Suppressor macrophage treated with lipopolysaccharide for 1 hour (primary cell): ENCODE measurements at regions not wholly inside any gene's neighbourhood (a gene's known extent, or its start where the extent isn't known, plus 50 kb on each side); places are given as distances from the start of the nearest gene placed in this dataset.
"Not testable (repeated sequence)": the region's sequence is repeated elsewhere in the genome, so short reads cannot be mapped to it uniquely, and the experiment has no call there.

ENCODE experiments used
- DNase-seq, 3 donors: peaks; one replicate each; pipeline ENCODE4 v3.0.0-alpha.2; 2020 to 2022

GRCh38 chr16:5309946-5310611 is 212.5 kb upstream of the EEF2KMT start:
- no peak for DNase-seq

- DNase-seq = no peak
Observed at GRCh38 chr16:5305023-5305422, 207.4 kb upstream of the EEF2KMT start.

GRCh38 chr16:5302372-5303114 is 204.9 kb upstream of the EEF2KMT start:
- DNase-seq = no peak

- DNase-seq = no peak
Observed at GRCh38 chr16:5298202-5298601, 200.6 kb upstream of the EEF2KMT start.

- no peak for DNase-seq
Observed at GRCh38 chr16:5296176-5296575, 198.6 kb upstream of the EEF2KMT start.

- DNase-seq = not testable (repeated sequence)
Observed at GRCh38 chr16:5295304-5295703, 197.7 kb upstream of the EEF2KMT start.

GRCh38 chr16:5282152-5282551 is 184.6 kb upstream of the EEF2KMT start:
- DNase-seq = not testable (repeated sequence)

- DNase-seq = no peak
Observed at GRCh38 chr16:5257462-5257861, 159.9 kb upstream of the EEF2KMT start.

- DNase-seq = no peak
Observed at GRCh38 chr16:5252791-5253190, 155.2 kb upstream of the EEF2KMT start.

GRCh38 chr16:5247403-5247802 is 149.8 kb upstream of the EEF2KMT start:
- DNase-seq = not testable (repeated sequence)

- not testable (repeated sequence) for DNase-seq
Observed at GRCh38 chr16:5240278-5240626, 142.7 kb upstream of the EEF2KMT start.

- peak; percentile 29 to 77 (median 57) for DNase-seq
Observed at GRCh38 chr16:5239472-5240277, 142.1 kb upstream of the EEF2KMT start.

- no peak for DNase-seq
Observed at GRCh38 chr16:5235119-5235518, 137.5 kb upstream of the EEF2KMT start.

GRCh38 chr16:5234295-5235050 is 136.9 kb upstream of the EEF2KMT start:
- DNase-seq = no peak

GRCh38 chr16:5231246-5231759 is 133.7 kb upstream of the EEF2KMT start:
- DNase-seq = no peak

- no peak for DNase-seq
Observed at GRCh38 chr16:5228369-5228768, 130.8 kb upstream of the EEF2KMT start.

- DNase-seq = no peak
Observed at GRCh38 chr16:5225931-5226655, 128.5 kb upstream of the EEF2KMT start.

- DNase-seq = no peak
Observed at GRCh38 chr16:5222761-5223160, 125.2 kb upstream of the EEF2KMT start.

GRCh38 chr16:5221831-5222230 is 124.2 kb upstream of the EEF2KMT start:
- DNase-seq = not testable (repeated sequence)

GRCh38 chr16:5220705-5221104 is 123.1 kb upstream of the EEF2KMT start:
- DNase-seq = no peak

- no peak for DNase-seq
Observed at GRCh38 chr16:5216441-5217080, 119.0 kb upstream of the EEF2KMT start.
